CD4-positive, alpha-beta T cell (primary cell): ENCODE measurements at regions not wholly inside any gene's neighbourhood (a gene's known extent, or its start where the extent isn't known, plus 50 kb on each side); places are given as distances from the start of the nearest gene placed in this dataset.

Experiments used
- ATAC-seq: fragments of 200-7000 bp; cut with Tn5 transposase; one replicate; pipeline ENCODE4 v1.10.0; 2022; ENCODE audit warnings: mild to moderate bottlenecking; ENCODE audit not compliant: poor library complexity
- CTCF ChIA-PET: fragments of 350-600 bp; sonication (Branson Sonifier 250); formaldehyde crosslinking; loops from one replicate; lab custom pipeline; 2021; ENCODE audit warnings: antibody characterized with exemption, inconsistent platforms; lab: Charles Lee
- POLR2A ChIA-PET: fragments of 350-600 bp; sonication (Branson Sonifier 250); formaldehyde crosslinking; loops from one replicate; lab custom pipeline; 2021; ENCODE audit warnings: antibody characterized with exemption, inconsistent platforms; lab: Charles Lee
- DNase-seq, 14 experiments: peaks; one replicate each; pipeline ENCODE4 v3.0.0-alpha.2; 2013 to 2020; ENCODE audit warnings: mixed read lengths in 2 of 14
- H3K27ac ChIP-seq, 2 donors: one replicate each; pipeline versions ENCODE4 v1.5.1 to v1.7.0; 2013; ENCODE audit warnings: low read length in 2 of 2, low read depth in 1 of 2, mild to moderate bottlenecking in 1 of 2
- H3K27me3 ChIP-seq, 2 experiments: 1 replicate in 1 of 2; 2 replicates in 1 of 2; pipeline versions ENCODE4 v1.6.1 to v1.7.0; 2013; ENCODE audit warnings: low read length in 2 of 2, control low read depth in 1 of 2, mild to moderate bottlenecking in 1 of 2, moderate library complexity in 1 of 2; ENCODE audit not compliant: insufficient read depth in 2 of 2, control insufficient read depth in 1 of 2
- H3K36me3 ChIP-seq: one replicate; pipeline ENCODE4 v1.6.1; 2013; ENCODE audit warnings: low read length, control low read depth; ENCODE audit not compliant: insufficient read depth
- H3K4me1 ChIP-seq: one replicate; pipeline ENCODE4 v1.6.1; 2013; ENCODE audit warnings: low read length, control low read depth; ENCODE audit not compliant: insufficient read depth
- H3K4me3 ChIP-seq: one replicate; pipeline ENCODE4 v1.5.1; 2013; ENCODE audit warnings: mild to moderate bottlenecking, low read length, moderate library complexity
- H3K9me3 ChIP-seq, 2 experiments: 1 replicate in 1 of 2; 2 replicates in 1 of 2; pipeline versions ENCODE4 v1.6.1 to v1.7.0; 2013; ENCODE audit warnings: low read length in 2 of 2, mild to moderate bottlenecking in 2 of 2, control low read depth in 1 of 2, moderate library complexity in 1 of 2; ENCODE audit not compliant: control insufficient read depth in 1 of 2, insufficient read depth in 1 of 2
- H3K27ac Mint-ChIP-seq: one replicate; pipeline ENCODE4 v1.8.0; 2020; ENCODE audit warnings: mixed read lengths
- H3K27me3 Mint-ChIP-seq: one replicate; pipeline ENCODE4 v1.8.0; 2021; ENCODE audit warnings: mixed read lengths
- H3K36me3 Mint-ChIP-seq: one replicate; pipeline ENCODE4 v1.8.0; 2021; ENCODE audit warnings: low read depth, mixed read lengths
- H3K4me1 Mint-ChIP-seq: one replicate; pipeline ENCODE4 v1.8.0; 2021; ENCODE audit warnings: low read depth, mixed read lengths
- H3K4me3 Mint-ChIP-seq: one replicate; pipeline ENCODE4 v1.8.0; 2020; ENCODE audit warnings: mild to moderate bottlenecking, mixed read lengths
- H3K9me3 Mint-ChIP-seq: one replicate; pipeline ENCODE4 v1.8.0; 2020; ENCODE audit warnings: mixed read lengths
- intact Hi-C, 2 experiments: fragments of 100-400 bp; cut with DNase I in 1 of 2; cut with micrococcal nuclease in 1 of 2; formaldehyde crosslinking; loops; one replicate each; pipeline versions ENCODE4 v1.15.1 to v1.9.0; 2023 to 2025; cut with DNase I, micrococcal nuclease
- TF ChIP-seq, protein P1 (sequence below): fragments of 200-600 bp; IDR thresholded peaks from one replicate; pipeline ENCODE4 v1.8.0; 2022; ENCODE audit warnings: antibody characterized with exemption, mild to moderate bottlenecking

DNA sequence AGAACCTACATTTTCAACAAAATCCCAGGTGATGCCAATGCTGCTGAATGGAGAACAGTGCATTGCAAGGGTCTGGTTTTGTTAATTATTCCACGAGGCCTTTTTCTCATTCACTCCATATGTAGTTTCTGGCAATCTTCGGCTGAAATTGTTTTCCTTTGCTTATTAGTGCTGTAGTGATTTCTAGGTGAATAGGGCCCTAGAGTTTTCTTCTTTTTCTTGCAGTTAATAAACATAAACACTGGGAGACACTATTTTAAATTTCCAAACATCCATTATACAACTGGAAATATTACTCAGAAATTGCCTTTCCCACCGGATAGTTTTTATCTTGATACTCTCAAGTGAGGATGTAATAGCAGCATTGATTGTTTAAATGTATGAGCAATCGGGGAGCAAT, 435.6 kb downstream of the XPNPEP1 start:
- Histone ChIP-seq H3K4me3 (no peak overlapping the region), H3K9me3 (peaks cover 0 to 3% of the 10 kb centered on the region in 2 experiments), H3K27me3 (no peaks in the 10 kb centered on the region), H3K27ac (no peak overlapping the region), H3K4me1 (no peaks in the 10 kb centered on the region), H3K36me3 (no peaks in the 10 kb centered on the region)
- intact Hi-C loops, result no loop called here
- POLR2A ChIA-PET, result no interaction called here
- no peaks in the 10 kb centered on the region for H3K36me3 Mint-ChIP-seq
- ATAC-seq (no peak), DNase-seq (no peak)
- H3K9me3 Mint-ChIP-seq, result peaks cover 3% of the 10 kb centered on the region
- CTCF ChIA-PET, result no interaction called here
- H3K4me3 Mint-ChIP-seq, result no peak overlapping the region
- TF ChIP-seq, protein P1, sequence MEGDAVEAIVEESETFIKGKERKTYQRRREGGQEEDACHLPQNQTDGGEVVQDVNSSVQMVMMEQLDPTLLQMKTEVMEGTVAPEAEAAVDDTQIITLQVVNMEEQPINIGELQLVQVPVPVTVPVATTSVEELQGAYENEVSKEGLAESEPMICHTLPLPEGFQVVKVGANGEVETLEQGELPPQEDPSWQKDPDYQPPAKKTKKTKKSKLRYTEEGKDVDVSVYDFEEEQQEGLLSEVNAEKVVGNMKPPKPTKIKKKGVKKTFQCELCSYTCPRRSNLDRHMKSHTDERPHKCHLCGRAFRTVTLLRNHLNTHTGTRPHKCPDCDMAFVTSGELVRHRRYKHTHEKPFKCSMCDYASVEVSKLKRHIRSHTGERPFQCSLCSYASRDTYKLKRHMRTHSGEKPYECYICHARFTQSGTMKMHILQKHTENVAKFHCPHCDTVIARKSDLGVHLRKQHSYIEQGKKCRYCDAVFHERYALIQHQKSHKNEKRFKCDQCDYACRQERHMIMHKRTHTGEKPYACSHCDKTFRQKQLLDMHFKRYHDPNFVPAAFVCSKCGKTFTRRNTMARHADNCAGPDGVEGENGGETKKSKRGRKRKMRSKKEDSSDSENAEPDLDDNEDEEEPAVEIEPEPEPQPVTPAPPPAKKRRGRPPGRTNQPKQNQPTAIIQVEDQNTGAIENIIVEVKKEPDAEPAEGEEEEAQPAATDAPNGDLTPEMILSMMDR, result no peak
- no peaks in the 10 kb centered on the region for H3K4me1 Mint-ChIP-seq
- no peak overlapping the region for H3K27ac Mint-ChIP-seq
- H3K27me3 Mint-ChIP-seq, result no peaks in the 10 kb centered on the region

DNA sequence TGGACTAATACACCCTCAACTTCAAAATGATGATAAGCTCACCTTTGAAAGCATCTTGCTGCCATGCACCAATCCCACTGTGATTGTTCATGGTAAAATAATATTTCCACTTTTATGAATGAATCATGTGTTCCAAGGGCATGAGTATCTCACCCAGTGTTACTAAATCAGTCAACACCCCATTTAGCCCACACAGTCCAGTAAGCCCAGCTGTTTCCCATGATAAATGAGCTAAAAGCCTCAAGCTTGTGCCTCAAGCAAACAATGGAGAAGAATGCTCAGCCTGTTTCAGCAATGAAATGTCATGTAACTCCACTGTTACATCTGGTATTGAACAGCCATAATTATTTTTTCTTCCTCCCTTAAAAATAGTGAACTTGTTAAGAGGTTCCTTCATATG, 442.5 kb downstream of the XPNPEP1 start:
- H3K4me1 Mint-ChIP-seq, result no peaks in the 10 kb centered on the region
- no peak for ATAC-seq
- H3K36me3 Mint-ChIP-seq, result no peaks in the 10 kb centered on the region
- no peak for DNase-seq
- Histone ChIP-seq H3K27ac (no peak overlapping the region), H3K4me1 (no peaks in the 10 kb centered on the region), H3K36me3 (no peaks in the 10 kb centered on the region), H3K27me3 (no peaks in the 10 kb centered on the region), H3K9me3 (no peaks in the 10 kb centered on the region), H3K4me3 (no peak overlapping the region)
- H3K27ac Mint-ChIP-seq, result no peak overlapping the region
- intact Hi-C loops, result no loop called here
- H3K9me3 Mint-ChIP-seq, result no peaks in the 10 kb centered on the region
- H3K4me3 Mint-ChIP-seq, result no peak overlapping the region
- TF ChIP-seq, protein P1, result no peak
- no peaks in the 10 kb centered on the region for H3K27me3 Mint-ChIP-seq
- ChIA-PET CTCF (no interaction called here), POLR2A (no interaction called here)

- no peaks in the 10 kb centered on the region for H3K27me3 Mint-ChIP-seq
- DNase-seq, result no peak
- no peak overlapping the region for H3K27ac ChIP-seq
Measured at GRCh38 chr10:109475711-109476421, 447.4 kb downstream of the XPNPEP1 start.

More at GRCh38 chr10:109475711-109476421, 447.4 kb downstream of the XPNPEP1 start:
- TF ChIP-seq, protein P1, result no peak
- Mint-ChIP-seq H3K36me3 (no peaks in the 10 kb centered on the region), H3K27ac (no peak overlapping the region), H3K4me1 (no peaks in the 10 kb centered on the region), H3K4me3 (no peak overlapping the region), H3K9me3 (no peaks in the 10 kb centered on the region)
- Histone ChIP-seq H3K36me3 (no peaks in the 10 kb centered on the region), H3K4me3 (no peak overlapping the region), H3K4me1 (no peaks in the 10 kb centered on the region), H3K9me3 (no peaks in the 10 kb centered on the region), H3K27me3 (no peaks in the 10 kb centered on the region)
- POLR2A ChIA-PET, result no interaction called here
- ATAC-seq, result no peak
- intact Hi-C loops, result no loop called here
- CTCF ChIA-PET, result no interaction called here
